IMR-90 (cell line): ENCODE measurements at regions not wholly inside any gene's neighbourhood (a gene's known extent, or its start where the extent isn't known, plus 50 kb on each side); places are given as distances from the start of the nearest gene placed in this dataset.

Experiments
- ATAC-seq: fragments of 200-7000 bp; cut with Tn5 transposase; 2 replicates; pipeline ENCODE4 v1.9.1; 2020; ENCODE audit warnings: low read depth, mild to moderate bottlenecking, moderate library complexity
- BruUV-seq: library from RNA; stranded (reverse); fragments of 400-500 nt; replicated peaks from 2 replicates; lab custom pipeline; 2021; lab: Mats Ljungman, UMichigan
- CTCF ChIA-PET: fragments of 300-600 bp; formaldehyde crosslinking; extraction: SDS; loops from one replicate; lab custom pipeline; 2021; ENCODE audit warnings: antibody characterized with exemption; lab: Yijun Ruan, JAX
- POLR2A ChIA-PET: fragments of 300-600 bp; sonication (Branson Sonifier 250); formaldehyde crosslinking; loops from one replicate; lab custom pipeline; 2022; ENCODE audit warnings: antibody characterized with exemption; ENCODE audit not compliant: unreplicated experiment; lab: Charles Lee
- DNase-seq: peaks from one replicate; pipeline ENCODE4 v3.0.0; 2013
- H2AFZ ChIP-seq: replicated peaks from 2 replicates; pipeline ENCODE3; 2013; ENCODE audit warnings: low read length, mild to moderate bottlenecking; ENCODE audit not compliant: poor library complexity
- H2AK5ac ChIP-seq: 2 replicates; pipeline ENCODE4 v1.6.1; 2013; ENCODE audit warnings: low read depth, low read length, inconsistent platforms
- H2AK9ac ChIP-seq: replicated peaks from 2 replicates; pipeline ENCODE3; 2013; ENCODE audit warnings: mild to moderate bottlenecking, low read depth, low read length, moderate library complexity; ENCODE audit not compliant: poor library complexity
- H2BK120ac ChIP-seq: 2 replicates; pipeline ENCODE4 v1.6.1; 2013; ENCODE audit warnings: low read depth, low read length, inconsistent platforms
- H2BK15ac ChIP-seq: 3 replicates; pipeline ENCODE4 v1.6.1; 2013; ENCODE audit warnings: low read depth, low read length, inconsistent platforms
- H2BK20ac ChIP-seq: 2 replicates; pipeline ENCODE4 v1.6.1; 2013; ENCODE audit warnings: low read depth, mild to moderate bottlenecking, inconsistent platforms, low read length, moderate library complexity
- H2BK5ac ChIP-seq: 2 replicates; pipeline ENCODE4 v1.6.1; 2013; ENCODE audit warnings: mild to moderate bottlenecking, low read depth, low read length, inconsistent platforms; ENCODE audit not compliant: poor library complexity, severe bottlenecking
- H3K14ac ChIP-seq: replicated peaks from 2 replicates; pipeline ENCODE4 v1.6.1; 2013; ENCODE audit warnings: low read depth, low read length, inconsistent platforms
- H3K18ac ChIP-seq: 2 replicates; pipeline ENCODE4 v1.6.1; 2013; ENCODE audit warnings: low read depth, low read length, control low read depth
- H3K23ac ChIP-seq: 2 replicates; pipeline ENCODE4 v1.6.1; 2013; ENCODE audit warnings: low read depth, low read length, inconsistent platforms
- H3K27ac ChIP-seq: 2 replicates; pipeline ENCODE4 v1.5.1; 2013; ENCODE audit warnings: mild to moderate bottlenecking, control low read depth, low read length; ENCODE audit not compliant: insufficient read depth
- H3K27me3 ChIP-seq: 2 replicates; pipeline ENCODE4 v1.6.1; 2013; ENCODE audit warnings: low read length; ENCODE audit not compliant: control insufficient read depth, insufficient read depth
- H3K36me3 ChIP-seq: 2 replicates; pipeline ENCODE4 v1.6.1; 2013; ENCODE audit warnings: low read length, mixed read lengths; ENCODE audit not compliant: control insufficient read depth, insufficient read depth
- H3K4ac ChIP-seq: 2 replicates; pipeline ENCODE4 v1.6.1; 2013; ENCODE audit warnings: low read depth, low read length, inconsistent platforms
- H3K4me1 ChIP-seq: 2 replicates; pipeline ENCODE4 v1.6.1; 2013; ENCODE audit warnings: low read length, mixed read lengths; ENCODE audit not compliant: control insufficient read depth, insufficient read depth
- H3K4me2 ChIP-seq: 2 replicates; pipeline ENCODE4 v1.6.1; 2013; ENCODE audit warnings: low read depth, mild to moderate bottlenecking, control low read depth, low read length, moderate library complexity
- H3K4me3 ChIP-seq: 2 replicates; pipeline ENCODE4 v1.5.1; 2013; ENCODE audit warnings: low read depth, mild to moderate bottlenecking, control low read depth, low read length, moderate library complexity; ENCODE audit not compliant: insufficient read depth
- H3K56ac ChIP-seq: 2 replicates; pipeline ENCODE4 v1.6.1; 2013; ENCODE audit warnings: low read length, inconsistent platforms; ENCODE audit not compliant: insufficient read depth; ENCODE audit errors: extremely low read depth
- H3K79me1 ChIP-seq, 2 experiments: 2 replicates each; pipeline ENCODE4 v1.6.1; 2013; ENCODE audit warnings: low read length in 2 of 2, inconsistent platforms in 1 of 2, low read depth in 1 of 2
- H3K9ac ChIP-seq: 2 replicates; pipeline ENCODE4 v1.6.1; 2013; ENCODE audit warnings: low read depth, low read length, control low read depth
- H3K9me1 ChIP-seq: 2 replicates; pipeline ENCODE4 v1.6.1; 2013; ENCODE audit warnings: low read length, inconsistent platforms; ENCODE audit not compliant: insufficient read depth
- H3K9me3 ChIP-seq: 2 replicates; pipeline ENCODE4 v1.6.1; 2013; ENCODE audit warnings: low read length; ENCODE audit not compliant: control insufficient read depth, insufficient read depth
- H4K20me1 ChIP-seq: 2 replicates; pipeline ENCODE4 v1.6.1; 2013; ENCODE audit warnings: low read length, inconsistent platforms; ENCODE audit not compliant: insufficient read depth
- H4K5ac ChIP-seq: 2 replicates; pipeline ENCODE4 v1.6.1; 2013; ENCODE audit warnings: mild to moderate bottlenecking, low read depth, low read length, control low read depth
- H4K8ac ChIP-seq, 2 experiments: 2 replicates each; pipeline ENCODE4 v1.6.1; 2013; ENCODE audit warnings: low read depth in 2 of 2, low read length in 2 of 2, control low read depth in 1 of 2, inconsistent platforms in 1 of 2
- H4K91ac ChIP-seq: 2 replicates; pipeline ENCODE4 v1.6.1; 2013; ENCODE audit warnings: low read depth, low read length, inconsistent platforms; ENCODE audit not compliant: insufficient read depth
- BHLHE40 ChIP-seq: fragments of 150-350 bp; IDR thresholded peaks from 2 replicates; pipeline ENCODE4 v1.6.1; 2016; ENCODE audit warnings: mild to moderate bottlenecking, low read depth, low read length
- CEBPB ChIP-seq: IDR thresholded peaks from 2 replicates; pipeline ENCODE4 v1.6.1; 2012; ENCODE audit warnings: low read depth, low read length, improper control_type of control experiment
- FOS ChIP-seq: fragments of 150-350 bp; IDR thresholded peaks from 2 replicates; pipeline ENCODE4 v1.6.1; 2016; ENCODE audit warnings: low read depth, low read length
- MAZ ChIP-seq: IDR thresholded peaks from 2 replicates; pipeline ENCODE4 v1.6.1; 2012; ENCODE audit warnings: low read depth, mild to moderate bottlenecking, low read length, improper control_type of control experiment, moderate library complexity, borderline replicate concordance
- MXI1 ChIP-seq: IDR thresholded peaks from 2 replicates; pipeline ENCODE4 v1.6.1; 2012; ENCODE audit warnings: low read depth, mild to moderate bottlenecking, low read length, moderate library complexity, borderline replicate concordance
- NFE2L2 ChIP-seq: fragments of 150-350 bp; IDR thresholded peaks from 2 replicates; pipeline ENCODE4 v1.6.1; 2016; ENCODE audit warnings: low read depth, mild to moderate bottlenecking, low read length
- POLR2A ChIP-seq: IDR thresholded peaks from 2 replicates; pipeline ENCODE4 v1.6.1; 2012; ENCODE audit warnings: mild to moderate bottlenecking, low read depth, low read length
- RCOR1 ChIP-seq: IDR thresholded peaks from 2 replicates; pipeline ENCODE4 v1.6.1; 2012; ENCODE audit warnings: mild to moderate bottlenecking, low read length, improper control_type of control experiment; ENCODE audit not compliant: insufficient replicate concordance
- RFX5 ChIP-seq: IDR thresholded peaks from 2 replicates; pipeline ENCODE4 v1.8.0; 2012; ENCODE audit warnings: low read depth, mild to moderate bottlenecking, low read length, moderate library complexity
- WGBS, 2 experiments: methylation state at CpG; one replicate each; pipeline versions ENCODE4 v1.1.5 to v1.1.7; 2013; ENCODE audit warnings: missing lambda C conversion rate in 2 of 2; ENCODE audit not compliant: insufficient read length in 1 of 2; ENCODE audit errors: extremely low coverage in 2 of 2; 5-methylcytosine and 5-hydroxymethylcytosine counted together
- dilution Hi-C: fragments of 300-500 bp; cut with HindIII; formaldehyde crosslinking; loops from one replicate; pipeline ENCODE4 v1.14.3; 2018; ENCODE audit warnings: low sequenced_read_pairs; ENCODE audit not compliant: unreplicated experiment
- in situ Hi-C: fragments of 300-500 bp; cut with MboI; formaldehyde crosslinking; loops from 3 replicates; pipeline ENCODE4 v1.14.3; 2019; ENCODE audit warnings: low sequenced_read_pairs, inconsistent platforms, mixed read lengths
- intact Hi-C: fragments of 100-400 bp; cut with micrococcal nuclease; formaldehyde crosslinking; loops from 2 replicates; pipeline ENCODE4 v1.10.0; 2022
- TF ChIP-seq, protein P1 (sequence below): fragments of 150-350 bp; IDR thresholded peaks from 2 replicates; pipeline ENCODE4 v1.6.1; 2017; ENCODE audit warnings: mild to moderate bottlenecking, antibody characterized with exemption, low read length, low read depth
- TF ChIP-seq, protein P2 (sequence below): fragments of 150-350 bp; IDR thresholded peaks from 2 replicates; pipeline ENCODE4 v1.6.1; 2016; ENCODE audit warnings: low read depth, mild to moderate bottlenecking, low read length, moderate library complexity, borderline replicate concordance
- TF ChIP-seq, protein P3 (sequence below): conservative IDR thresholded peaks from 2 replicates; pipeline ENCODE4 v1.5.1; 2012; ENCODE audit warnings: mild to moderate bottlenecking, low read depth, low read length, improper control_type of control experiment

DNA sequence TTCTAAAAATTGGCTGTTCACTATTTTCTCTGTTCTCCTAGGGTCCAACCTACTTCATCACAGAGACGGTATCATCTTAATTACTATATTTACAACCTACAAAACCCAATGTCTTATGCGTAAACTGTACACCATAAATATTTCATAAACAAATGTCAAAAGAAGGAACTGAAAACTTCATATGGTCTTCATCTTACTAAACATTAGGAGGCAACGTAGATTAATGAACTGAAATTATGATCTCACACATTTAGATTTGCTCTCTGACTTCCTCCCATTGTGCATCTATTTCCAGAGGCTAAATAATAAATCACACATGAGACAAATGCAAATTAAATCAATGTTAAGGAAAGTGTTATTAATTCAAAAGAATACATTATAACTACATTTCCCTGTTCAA, 1850.6 kb upstream of the SEL1L start:
- BruUV-seq, result no TSS peak
- TF ChIP-seq NFE2L2 (no peak), MXI1 (no peak), FOS (no peak), RCOR1 (no peak), BHLHE40 (no peak), CEBPB (no peak), POLR2A (no peak), RFX5 (no peak), MAZ (no peak)
- TF ChIP-seq, protein P1, sequence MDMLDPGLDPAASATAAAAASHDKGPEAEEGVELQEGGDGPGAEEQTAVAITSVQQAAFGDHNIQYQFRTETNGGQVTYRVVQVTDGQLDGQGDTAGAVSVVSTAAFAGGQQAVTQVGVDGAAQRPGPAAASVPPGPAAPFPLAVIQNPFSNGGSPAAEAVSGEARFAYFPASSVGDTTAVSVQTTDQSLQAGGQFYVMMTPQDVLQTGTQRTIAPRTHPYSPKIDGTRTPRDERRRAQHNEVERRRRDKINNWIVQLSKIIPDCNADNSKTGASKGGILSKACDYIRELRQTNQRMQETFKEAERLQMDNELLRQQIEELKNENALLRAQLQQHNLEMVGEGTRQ, result no peak
- TF ChIP-seq, protein P2, sequence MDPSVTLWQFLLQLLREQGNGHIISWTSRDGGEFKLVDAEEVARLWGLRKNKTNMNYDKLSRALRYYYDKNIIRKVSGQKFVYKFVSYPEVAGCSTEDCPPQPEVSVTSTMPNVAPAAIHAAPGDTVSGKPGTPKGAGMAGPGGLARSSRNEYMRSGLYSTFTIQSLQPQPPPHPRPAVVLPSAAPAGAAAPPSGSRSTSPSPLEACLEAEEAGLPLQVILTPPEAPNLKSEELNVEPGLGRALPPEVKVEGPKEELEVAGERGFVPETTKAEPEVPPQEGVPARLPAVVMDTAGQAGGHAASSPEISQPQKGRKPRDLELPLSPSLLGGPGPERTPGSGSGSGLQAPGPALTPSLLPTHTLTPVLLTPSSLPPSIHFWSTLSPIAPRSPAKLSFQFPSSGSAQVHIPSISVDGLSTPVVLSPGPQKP, result no peak
- TF ChIP-seq, protein P3, sequence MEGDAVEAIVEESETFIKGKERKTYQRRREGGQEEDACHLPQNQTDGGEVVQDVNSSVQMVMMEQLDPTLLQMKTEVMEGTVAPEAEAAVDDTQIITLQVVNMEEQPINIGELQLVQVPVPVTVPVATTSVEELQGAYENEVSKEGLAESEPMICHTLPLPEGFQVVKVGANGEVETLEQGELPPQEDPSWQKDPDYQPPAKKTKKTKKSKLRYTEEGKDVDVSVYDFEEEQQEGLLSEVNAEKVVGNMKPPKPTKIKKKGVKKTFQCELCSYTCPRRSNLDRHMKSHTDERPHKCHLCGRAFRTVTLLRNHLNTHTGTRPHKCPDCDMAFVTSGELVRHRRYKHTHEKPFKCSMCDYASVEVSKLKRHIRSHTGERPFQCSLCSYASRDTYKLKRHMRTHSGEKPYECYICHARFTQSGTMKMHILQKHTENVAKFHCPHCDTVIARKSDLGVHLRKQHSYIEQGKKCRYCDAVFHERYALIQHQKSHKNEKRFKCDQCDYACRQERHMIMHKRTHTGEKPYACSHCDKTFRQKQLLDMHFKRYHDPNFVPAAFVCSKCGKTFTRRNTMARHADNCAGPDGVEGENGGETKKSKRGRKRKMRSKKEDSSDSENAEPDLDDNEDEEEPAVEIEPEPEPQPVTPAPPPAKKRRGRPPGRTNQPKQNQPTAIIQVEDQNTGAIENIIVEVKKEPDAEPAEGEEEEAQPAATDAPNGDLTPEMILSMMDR, result no peak
- Histone ChIP-seq H3K27me3 (no peaks in the 10 kb centered on the region), H4K8ac (no peak overlapping the region), H3K9ac (no peak overlapping the region), H4K5ac (no peak overlapping the region), H3K27ac (no peak overlapping the region), H2AK5ac (no peak overlapping the region), H3K23ac (no peak overlapping the region), H2AFZ (no peak overlapping the region), H2BK20ac (no peak overlapping the region), H3K36me3 (no peaks in the 10 kb centered on the region), H3K4me3 (no peak overlapping the region), H3K79me1 (no peaks in the 10 kb centered on the region), H2BK5ac (no peak overlapping the region), H3K14ac (no peak overlapping the region), H2AK9ac (no peak overlapping the region), H3K9me1 (no peaks in the 10 kb centered on the region), H4K20me1 (no peaks in the 10 kb centered on the region), H3K4me1 (no peaks in the 10 kb centered on the region), H2BK15ac (no peak overlapping the region), H2BK120ac (no peak overlapping the region), H3K18ac (no peak overlapping the region), H3K4ac (no peak overlapping the region), H3K9me3 (no peaks in the 10 kb centered on the region), H4K91ac (no peak overlapping the region), H3K4me2 (no peak overlapping the region), H3K56ac (no peak overlapping the region)
- ChIA-PET CTCF (no interaction called here), POLR2A (no interaction called here)
- no peak for DNase-seq
- no peak for ATAC-seq
- dilution Hi-C loops, result no loop called here
- intact Hi-C loops, result no loop called here
- WGBS, 2 experiments, result no CpG with 5 or more reads among the region's 3 CpGs
- in situ Hi-C loops, result no loop called here
